ENCODE measurements at regions not wholly inside any gene's neighbourhood (a gene's known extent, or its start where the extent isn't known, plus 50 kb on each side); places are given as distances from the start of the nearest gene placed in this dataset.

- Histone ChIP-seq H3K9me2 (ENCODE audit: insufficient read depth) (no peaks in the 10 kb centered on the region), H3K79me2 (ENCODE audit: insufficient read depth, low read length) (no peaks in the 10 kb centered on the region), H3K36me3 (ENCODE audit: control insufficient read depth in 1 of 2, insufficient read depth in 2 of 2, low read length in 2 of 2) (no peaks in the 10 kb centered on the region), H3K9ac (ENCODE audit: low read length) (no peak overlapping the region), H2AFZ (ENCODE audit: low read depth, low read length, poor library complexity, severe bottlenecking) (no peak overlapping the region), H4K20me1 (ENCODE audit: insufficient read depth) (no peaks in the 10 kb centered on the region), H3K4me1 (ENCODE audit: control insufficient read depth in 1 of 2, insufficient read depth in 2 of 2, low read length in 2 of 2) (no peaks in the 10 kb centered on the region), H3K4me2 (ENCODE audit: low read length) (no peak overlapping the region), H3K4me3 (replicated peaks in 1 of 2; ENCODE audit: low read depth in 1 of 2, low read length in 2 of 2) (no peak overlapping the region), H3K27ac (ENCODE audit: low read depth, low read length) (no peak overlapping the region), H3K9me3 (ENCODE audit: control insufficient read depth in 1 of 2, insufficient read depth in 1 of 2, low read depth in 1 of 2, low read length in 2 of 2) (no peaks in the 10 kb centered on the region), H3K27me3 (ENCODE audit: insufficient read depth, low read length) (no peaks in the 10 kb centered on the region)
- ChIA-PET POLR2A (no interaction called here), RAD21 (ENCODE audit: low non-redundant PET in 1 of 2, low total read pairs in 2 of 2, uncharacterized antibody in 2 of 2, unreplicated experiment in 2 of 2) (no interaction called here), CTCF (no interaction called here)
- no TSS peak for BruUV-seq (replicated peaks)
- TF ChIP-seq JUND (IDR thresholded peaks at IDR 0.05) = no peak
- TF ChIP-seq, protein P1, sequence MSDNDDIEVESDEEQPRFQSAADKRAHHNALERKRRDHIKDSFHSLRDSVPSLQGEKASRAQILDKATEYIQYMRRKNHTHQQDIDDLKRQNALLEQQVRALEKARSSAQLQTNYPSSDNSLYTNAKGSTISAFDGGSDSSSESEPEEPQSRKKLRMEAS (IDR thresholded peaks at IDR 0.05) = no peak
- TF ChIP-seq CBX3 (IDR thresholded peaks at IDR 0.05; ENCODE audit: low read depth) = no peak
- TF ChIP-seq RAD21 (IDR thresholded peaks at IDR 0.05; ENCODE audit: low read depth) = no peak
- TF ChIP-seq YY1 (IDR thresholded peaks at IDR 0.05; ENCODE audit: extremely low read depth, insufficient replicate concordance, low read depth, low read length) = no peak
- no peak for TF ChIP-seq TCF7L2 (IDR thresholded peaks at IDR 0.05; ENCODE audit: borderline replicate concordance, extremely low read depth, insufficient read depth, insufficient read length)
- TF ChIP-seq, protein P2, sequence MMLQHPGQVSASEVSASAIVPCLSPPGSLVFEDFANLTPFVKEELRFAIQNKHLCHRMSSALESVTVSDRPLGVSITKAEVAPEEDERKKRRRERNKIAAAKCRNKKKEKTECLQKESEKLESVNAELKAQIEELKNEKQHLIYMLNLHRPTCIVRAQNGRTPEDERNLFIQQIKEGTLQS (IDR thresholded peaks at IDR 0.05) = no peak
- no peak for TF ChIP-seq ZFX (IDR thresholded peaks at IDR 0.05)
- no peak for TF ChIP-seq ZNF274 (IDR thresholded peaks at IDR 0.05; ENCODE audit: low read depth, low read length)
- TF ChIP-seq EZH2 (IDR thresholded peaks at IDR 0.05) = no peak
- no peak for TF ChIP-seq ZBTB33 (IDR thresholded peaks at IDR 0.05; ENCODE audit: extremely low read depth, insufficient replicate concordance, low read length)
- no peak for TF ChIP-seq POLR2A (IDR thresholded peaks at IDR 0.05; ENCODE audit: borderline replicate concordance, extremely low read depth, insufficient read depth, insufficient read length)
- no peak for TF ChIP-seq FOSL1 (IDR thresholded peaks at IDR 0.05; ENCODE audit: low read depth)
- TF ChIP-seq, protein P3, sequence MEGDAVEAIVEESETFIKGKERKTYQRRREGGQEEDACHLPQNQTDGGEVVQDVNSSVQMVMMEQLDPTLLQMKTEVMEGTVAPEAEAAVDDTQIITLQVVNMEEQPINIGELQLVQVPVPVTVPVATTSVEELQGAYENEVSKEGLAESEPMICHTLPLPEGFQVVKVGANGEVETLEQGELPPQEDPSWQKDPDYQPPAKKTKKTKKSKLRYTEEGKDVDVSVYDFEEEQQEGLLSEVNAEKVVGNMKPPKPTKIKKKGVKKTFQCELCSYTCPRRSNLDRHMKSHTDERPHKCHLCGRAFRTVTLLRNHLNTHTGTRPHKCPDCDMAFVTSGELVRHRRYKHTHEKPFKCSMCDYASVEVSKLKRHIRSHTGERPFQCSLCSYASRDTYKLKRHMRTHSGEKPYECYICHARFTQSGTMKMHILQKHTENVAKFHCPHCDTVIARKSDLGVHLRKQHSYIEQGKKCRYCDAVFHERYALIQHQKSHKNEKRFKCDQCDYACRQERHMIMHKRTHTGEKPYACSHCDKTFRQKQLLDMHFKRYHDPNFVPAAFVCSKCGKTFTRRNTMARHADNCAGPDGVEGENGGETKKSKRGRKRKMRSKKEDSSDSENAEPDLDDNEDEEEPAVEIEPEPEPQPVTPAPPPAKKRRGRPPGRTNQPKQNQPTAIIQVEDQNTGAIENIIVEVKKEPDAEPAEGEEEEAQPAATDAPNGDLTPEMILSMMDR (IDR thresholded peaks at IDR 0.05 in 2 of 3, conservative IDR thresholded peaks at IDR 0.05 in 1 of 3; ENCODE audit: borderline replicate concordance in 1 of 3, insufficient read depth in 1 of 3, low read depth in 2 of 3, low read length in 2 of 3) = no peak
- no peak for TF ChIP-seq EGR1 (IDR thresholded peaks at IDR 0.05; ENCODE audit: low read depth)
- TF ChIP-seq POLR2AphosphoS5 (IDR thresholded peaks at IDR 0.05; ENCODE audit: low read depth, low read length) = no peak
- TF ChIP-seq EZH2phosphoT487 (IDR thresholded peaks at IDR 0.05; ENCODE audit: borderline replicate concordance) = no peak
- DNase-seq (ENCODE audit: low read depth, low spot score) = no peak
- intact Hi-C loops (cut with micrococcal nuclease) = no loop called here
- ATAC-seq = no peak
Observed at GRCh38 chr11:121958971-121959325, 157.1 kb downstream of the BLID start.

Data from HCT116 (cell line).